HG02943 (cell line): ENCODE measurements at regions not wholly inside any gene's neighbourhood (a gene's known extent, or its start where the extent isn't known, plus 50 kb on each side); places are given as distances from the start of the nearest gene placed in this dataset.

Experiments
- ATAC-seq: cut with Tn5 transposase; IDR thresholded peaks from one replicate; pipeline ENCODE4 v1.9.1; 2021; ENCODE audit warnings: mild to moderate bottlenecking, low read depth, moderate library complexity; ENCODE audit not compliant: unreplicated experiment

DNA sequence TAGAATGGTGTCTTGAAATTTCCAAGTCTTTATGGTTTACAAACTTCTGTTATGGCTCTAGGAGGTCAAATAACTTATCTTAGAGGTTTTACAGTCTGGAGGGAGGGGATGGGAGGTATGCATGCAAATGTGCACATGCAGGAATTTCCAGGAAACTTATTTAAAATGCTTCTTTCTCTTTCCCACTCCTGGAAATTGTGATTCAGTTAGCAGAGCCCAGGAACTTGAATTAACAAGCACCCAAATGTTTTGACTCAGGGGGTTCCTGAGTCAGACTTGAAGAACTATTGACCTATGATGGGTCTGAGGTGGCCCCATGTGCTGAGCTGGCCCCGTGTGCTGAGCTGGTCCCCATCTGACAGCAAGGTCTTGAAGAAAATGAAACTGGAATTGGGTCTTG is 669.4 kb downstream of the INHBA start:
- ATAC-seq = no peak

DNA sequence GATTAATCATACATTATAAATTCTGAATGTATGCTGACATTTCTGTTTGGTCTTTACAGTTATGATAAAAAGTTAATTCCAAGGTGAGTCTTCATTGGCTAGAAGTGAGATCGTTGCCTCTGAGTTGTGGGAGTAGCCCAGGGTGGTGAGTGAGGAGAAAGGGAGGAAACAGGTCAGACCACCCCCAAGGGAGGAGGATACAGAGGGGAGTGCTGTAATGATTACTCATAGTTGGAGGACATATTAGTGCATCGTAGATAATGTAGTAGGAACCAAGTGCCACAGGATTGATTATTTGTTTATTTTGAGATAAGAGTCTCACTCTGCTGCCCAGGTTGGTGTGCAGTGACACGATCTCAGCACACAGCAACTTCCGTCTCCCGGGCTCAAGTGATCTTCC is 672.2 kb downstream of the INHBA start:
- no peak for ATAC-seq

DNA sequence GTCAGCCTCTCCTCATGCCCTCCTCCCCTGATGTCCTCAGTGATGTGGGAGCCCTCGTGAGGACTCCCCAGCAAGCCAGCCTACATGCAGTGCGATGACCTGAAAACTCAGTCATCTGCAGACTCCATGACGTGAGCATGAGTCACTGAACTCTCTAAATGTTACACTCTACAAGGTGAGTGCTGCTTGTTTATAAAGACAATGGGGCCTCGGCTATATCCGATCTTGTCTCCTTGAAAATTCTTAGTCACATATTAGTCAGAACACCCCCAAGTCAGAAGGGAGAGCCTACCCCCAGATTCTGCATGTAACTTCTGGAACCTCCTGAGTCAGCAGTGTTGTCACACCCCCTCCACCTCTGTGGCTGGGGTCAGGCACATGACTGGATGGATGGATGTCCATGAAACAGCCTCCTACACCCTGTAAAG is 673.8 kb downstream of the INHBA start:
- ATAC-seq = no peak

DNA sequence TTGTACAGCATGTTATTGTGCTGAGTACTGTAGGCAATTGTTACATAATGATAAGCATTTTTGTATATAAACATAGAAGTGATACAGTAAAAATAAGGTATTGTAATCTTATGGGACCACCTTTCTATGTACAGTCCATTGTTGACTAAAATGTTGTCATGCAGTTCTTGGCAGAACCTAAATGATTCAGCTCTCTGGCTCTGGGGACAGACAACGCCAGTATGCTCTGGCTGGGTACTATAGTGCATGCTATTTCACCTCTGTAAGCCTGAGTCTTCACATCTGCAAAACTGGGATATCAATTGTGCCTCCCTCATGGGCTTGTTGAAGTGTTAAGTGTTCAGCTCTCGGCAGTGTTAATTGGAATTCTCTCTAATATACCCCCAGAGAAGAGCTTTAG is 674.3 kb downstream of the INHBA start:
- ATAC-seq = no peak

DNA sequence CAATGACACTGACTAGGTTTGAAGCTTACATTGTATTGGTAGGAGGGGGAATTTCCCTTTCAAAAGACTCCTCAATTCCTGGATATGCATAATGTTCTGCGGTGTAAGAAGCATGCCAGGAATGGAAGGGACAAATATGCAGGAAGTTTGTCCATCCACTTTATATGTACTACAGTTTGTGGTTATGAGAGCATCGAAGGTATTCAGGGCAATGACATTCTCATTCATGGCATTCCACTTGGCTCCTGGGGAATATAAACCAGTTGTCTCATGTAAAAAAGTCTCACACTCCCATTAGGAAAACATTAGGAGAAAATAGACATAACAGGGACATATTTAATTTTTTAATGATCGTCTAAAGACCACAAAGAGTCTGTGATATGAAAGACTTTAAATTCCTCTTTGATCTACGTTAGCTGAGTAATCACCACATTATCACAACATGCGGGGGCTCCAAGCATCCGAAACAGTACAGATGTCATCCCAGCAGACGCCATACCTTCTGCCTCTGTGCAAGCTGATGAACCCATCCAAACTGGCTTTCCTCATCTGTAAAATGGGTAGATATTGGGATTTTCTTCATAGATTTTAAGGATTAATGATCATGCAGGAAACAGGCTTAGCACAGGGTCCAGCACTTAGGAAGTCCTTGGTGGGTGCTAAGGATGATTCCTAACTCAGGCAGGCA is 675.3 kb downstream of the INHBA start:
- ATAC-seq = no peak

DNA sequence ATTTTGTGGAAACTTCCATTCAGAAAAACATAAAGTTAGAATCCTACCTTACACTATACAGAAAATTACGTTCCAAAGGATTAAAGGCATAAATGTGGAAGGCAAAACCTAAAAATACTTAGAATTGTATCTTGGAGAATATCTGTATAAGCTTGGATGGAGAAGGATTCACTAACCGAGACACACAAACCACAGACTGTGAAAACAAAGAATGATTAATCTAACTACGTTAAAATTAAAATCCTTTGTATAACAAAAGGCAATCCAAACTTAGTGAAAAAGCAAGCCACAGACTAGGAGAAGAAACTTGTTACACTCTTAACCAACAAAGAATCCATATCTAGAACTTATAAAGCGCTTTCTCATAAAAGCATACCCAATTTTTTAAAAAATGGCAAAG is 678.8 kb downstream of the INHBA start:
- no peak for ATAC-seq

DNA sequence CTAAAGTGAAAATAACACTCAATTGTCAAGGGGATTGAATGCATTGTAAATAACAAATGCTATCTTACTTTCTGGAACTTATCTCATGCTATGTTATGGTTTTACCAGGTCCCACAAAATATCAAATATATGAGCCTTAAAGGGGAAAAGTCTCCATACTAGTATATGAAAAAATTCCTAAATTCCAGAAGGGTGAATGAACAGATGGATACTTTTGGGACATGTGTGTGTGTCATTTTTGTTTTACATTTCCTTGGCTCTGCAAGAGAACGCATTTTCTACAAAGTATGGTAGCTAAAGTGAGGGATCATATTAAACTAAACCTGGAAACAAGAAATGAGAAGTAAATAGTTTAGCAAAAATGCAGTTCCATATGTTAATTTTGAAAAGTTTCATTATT is 682.8 kb downstream of the INHBA start:
- no peak for ATAC-seq

DNA sequence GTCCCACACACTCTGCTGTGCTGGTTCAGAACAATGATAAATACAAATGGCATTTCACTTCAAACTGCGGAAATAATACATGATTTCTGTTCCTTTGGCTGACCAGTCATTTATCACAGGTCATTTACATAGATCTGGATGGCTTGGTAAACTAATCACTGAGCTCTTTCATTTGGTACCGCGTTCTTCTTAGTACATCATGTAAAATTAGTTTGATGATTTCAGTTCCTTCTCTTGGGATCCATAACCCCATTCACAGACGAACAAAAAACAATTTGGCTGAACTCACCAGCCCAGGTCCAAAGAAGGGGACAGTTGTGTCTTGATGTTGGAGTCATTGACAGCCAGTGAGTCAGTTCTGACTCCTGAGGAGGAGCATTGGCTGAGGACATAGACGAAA is 689.8 kb downstream of the INHBA start:
- no peak for ATAC-seq

DNA sequence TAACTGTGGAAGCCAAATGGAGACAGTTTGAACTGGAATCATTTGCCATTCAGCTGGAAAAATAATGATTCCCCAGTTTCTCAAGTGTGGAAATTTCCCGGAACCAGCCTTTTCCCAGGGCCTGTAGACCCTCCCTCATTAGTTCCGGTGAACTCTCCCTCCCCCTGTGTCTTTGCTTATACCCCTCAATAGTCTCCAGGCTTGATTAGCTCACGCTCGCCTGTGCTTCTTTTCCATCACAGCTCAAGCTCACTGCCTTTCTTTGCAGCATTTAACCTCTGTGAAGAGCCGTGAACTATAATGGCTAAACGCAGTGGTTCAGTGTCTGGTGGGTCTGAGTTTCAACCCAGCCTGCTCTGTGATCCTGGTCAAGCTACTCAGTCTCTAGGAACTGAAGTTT is 690.8 kb downstream of the INHBA start:
- no peak for ATAC-seq

DNA sequence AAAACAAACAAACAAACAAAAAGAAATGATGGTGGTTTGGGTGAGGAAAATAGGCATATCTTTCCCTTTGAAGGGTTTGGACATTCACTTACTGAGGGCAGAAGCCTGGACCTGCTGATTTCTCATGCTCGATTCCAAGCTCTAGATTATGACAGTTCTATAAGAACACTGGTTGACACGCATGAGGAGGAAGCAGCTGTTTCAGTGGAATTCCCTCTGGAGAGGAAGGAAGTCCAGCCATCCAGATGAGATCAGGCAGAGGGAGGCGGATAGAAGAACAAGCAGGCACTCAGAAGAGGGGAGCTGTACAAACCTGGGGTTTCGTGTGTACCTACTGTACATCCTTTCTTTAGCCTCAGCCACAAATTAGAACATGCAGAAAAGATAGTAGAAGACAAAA is 691.9 kb downstream of the INHBA start:
- no peak for ATAC-seq

DNA sequence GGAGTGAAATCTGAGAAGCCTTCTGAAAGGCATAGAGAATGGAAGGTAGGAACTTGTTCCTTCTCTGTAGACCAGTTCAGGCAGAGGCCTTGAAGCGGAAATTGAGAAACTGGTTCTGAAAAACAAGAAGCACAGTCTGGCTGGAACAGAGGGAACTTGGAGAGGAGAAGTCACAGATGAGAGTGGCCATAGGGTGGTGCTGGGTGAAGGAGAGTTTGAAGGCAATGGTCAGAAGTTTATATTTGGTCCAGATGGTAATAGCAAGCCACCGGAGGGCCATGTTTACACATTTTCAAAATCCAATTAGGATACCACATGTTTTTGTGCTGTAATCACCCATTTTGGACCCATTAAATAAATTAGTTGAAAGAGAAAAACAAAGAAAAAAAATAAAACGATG is 692.5 kb downstream of the INHBA start:
- ATAC-seq = no peak

DNA sequence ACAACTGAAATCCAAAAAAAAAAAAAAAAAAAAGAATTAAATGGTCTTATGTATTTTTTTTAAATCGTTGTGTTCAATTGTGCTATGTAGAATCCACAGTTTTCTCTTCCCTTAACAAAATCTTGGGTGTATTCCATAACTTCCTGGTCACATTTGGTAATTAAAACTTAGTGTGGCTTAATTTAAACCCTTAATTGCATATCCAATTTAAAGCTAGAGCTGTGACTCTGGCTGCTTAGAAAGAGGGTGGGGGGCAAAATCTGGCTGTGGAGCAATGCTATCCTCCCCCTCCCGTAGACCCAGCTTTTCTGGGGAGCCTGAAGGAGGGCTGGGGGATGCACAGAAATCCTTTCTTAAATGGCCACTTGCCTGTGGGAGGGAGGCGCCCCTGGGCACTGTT is 695.1 kb downstream of the INHBA start:
- no peak for ATAC-seq

DNA sequence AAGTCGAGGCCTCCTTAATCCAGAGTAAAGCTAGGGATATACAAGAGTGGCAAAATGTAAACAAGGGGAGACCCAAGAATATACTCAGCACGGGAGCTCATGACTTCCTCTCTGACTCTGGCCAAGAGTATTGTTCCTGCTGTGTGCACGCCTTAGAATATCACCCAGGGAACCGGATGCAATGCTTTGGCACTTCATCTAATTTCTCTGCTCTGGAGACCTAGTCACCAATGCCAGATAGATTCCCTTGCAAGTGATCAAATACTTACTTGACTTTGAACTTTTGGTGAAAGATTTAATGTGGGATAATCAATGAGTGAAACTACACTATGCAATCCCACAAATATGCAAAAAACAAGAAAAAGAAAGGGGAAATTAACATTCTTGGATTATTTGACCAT is 695.5 kb downstream of the INHBA start:
- no peak for ATAC-seq

DNA sequence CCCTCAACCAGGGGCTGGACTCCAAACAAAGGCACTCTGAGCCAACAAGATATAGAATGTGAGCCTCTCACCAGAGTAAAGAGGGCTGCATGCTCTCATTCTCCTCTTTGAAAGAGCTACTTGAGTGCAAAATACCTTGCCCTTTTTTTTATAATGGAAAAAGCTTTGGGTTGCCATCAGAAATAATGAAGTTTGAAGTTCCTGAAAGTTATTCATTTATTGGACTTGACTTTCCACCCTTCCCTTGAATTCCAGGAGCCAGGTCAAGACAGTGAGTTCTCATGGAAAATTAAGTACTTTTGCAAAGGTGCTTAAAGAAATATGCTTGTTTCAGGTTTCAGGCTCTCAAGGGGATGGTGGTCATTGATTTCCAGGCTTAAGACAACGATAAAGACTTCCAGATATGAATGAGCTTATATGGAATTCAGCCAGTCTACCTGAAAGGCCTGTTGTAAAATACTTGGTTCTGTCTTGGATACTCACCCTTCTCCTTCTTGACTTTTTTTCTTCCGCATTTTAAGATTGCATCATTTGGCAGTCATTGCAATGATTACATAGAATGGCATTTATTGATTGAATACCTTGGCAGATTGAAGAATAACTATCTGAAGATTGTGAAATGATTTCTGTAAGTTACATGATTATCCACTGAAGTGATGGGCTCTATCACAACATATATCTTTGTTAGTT is 696.4 kb downstream of the INHBA start:
- no peak for ATAC-seq

DNA sequence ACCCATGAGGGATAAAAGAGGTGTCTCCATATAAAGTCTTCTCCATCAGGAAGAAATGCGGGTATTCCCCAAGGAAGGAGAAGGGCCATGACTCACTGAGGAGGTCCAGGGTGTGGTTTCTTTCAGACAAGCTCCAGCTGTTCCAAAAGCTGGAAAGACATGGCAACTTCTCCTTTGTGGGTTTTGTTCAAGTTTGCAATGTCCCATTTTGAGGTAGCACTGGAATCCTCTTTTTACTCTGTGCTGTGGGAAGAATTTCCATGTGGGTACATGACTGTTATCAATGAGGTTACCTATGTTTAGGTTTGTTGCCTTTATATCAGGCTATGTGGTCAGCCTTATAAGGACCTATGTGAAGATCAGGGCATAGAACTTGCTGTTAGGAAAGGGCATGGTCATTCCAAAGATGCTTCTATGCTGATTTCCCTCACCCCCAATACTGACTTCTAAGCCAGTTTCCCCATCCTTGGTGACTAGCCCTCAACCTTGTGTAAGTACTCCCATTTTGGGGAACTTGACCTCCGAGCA is 697.5 kb downstream of the INHBA start:
- ATAC-seq = no peak

DNA sequence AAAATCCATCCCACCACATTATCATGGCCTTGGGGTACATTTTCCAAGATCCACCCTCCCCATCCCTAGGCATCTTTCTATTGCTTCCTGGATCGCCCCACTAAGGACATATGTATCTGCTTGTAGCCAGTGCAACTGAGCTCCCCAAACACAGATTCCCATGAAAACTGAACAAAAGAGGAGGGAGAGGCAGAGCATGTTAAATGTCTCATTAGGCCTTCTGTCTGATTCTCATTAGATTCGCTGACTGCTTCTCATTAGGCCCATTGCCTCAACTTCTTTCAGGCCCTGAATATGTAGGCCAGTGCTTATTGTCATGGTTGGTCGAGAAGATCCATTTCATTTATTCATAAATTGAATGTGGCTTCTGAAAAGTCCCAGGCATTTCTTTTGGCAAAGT is 698.9 kb downstream of the INHBA start:
- no peak for ATAC-seq

DNA sequence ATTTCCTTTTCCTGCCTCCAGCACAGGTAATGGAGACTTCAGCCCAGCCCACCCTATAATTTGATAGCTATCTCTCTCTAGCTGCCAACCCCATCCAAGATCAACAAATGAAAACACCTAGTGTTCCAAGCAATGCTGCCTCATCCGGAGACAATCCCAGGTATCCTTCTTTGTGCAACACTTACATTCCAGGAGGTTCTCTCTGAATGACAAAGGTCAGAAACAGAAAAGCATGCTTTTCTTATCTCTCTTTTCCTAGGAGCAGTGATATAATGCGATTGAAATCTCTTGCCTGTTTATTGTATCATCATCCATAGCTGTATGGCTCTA is 699.3 kb downstream of the INHBA start:
- ATAC-seq = no peak

DNA sequence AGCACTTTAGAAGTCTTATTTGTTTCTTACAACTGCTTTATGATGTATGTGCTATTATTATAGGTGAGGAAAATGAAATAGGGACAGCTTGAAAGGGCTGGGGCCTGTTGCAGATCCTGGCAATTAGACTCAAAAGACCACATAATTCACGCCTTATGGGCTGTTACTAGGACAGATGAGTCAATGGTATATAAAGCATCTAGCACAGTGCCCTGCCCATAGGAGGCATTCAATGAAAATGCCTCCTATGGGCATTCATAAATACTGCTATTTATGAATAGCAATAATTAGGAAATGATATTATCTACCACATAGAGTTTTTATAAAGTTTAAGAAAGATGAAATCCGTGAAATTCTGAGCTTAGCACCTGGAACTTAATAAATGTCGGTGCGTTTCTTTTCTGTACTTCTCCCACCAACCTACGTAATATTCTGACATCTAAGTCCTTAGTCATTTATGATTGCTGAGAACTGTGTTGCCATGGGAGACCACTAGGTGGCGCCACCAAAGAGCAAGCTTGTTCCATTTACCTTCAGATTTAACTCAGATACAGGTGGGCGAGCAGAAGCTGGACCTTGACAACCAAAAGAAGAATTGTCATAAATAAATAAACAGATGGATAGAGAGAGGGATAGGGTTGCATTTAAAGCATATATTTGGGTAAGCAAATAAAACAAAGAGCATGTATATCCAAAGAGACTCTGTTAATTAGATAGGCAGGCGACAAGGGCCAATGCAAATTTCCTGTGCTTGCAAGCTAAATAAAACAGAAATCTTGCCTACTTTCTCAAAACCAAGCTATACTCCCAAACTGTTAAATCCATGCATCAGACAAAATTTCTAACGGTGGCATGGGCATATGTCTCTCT is 699.9 kb downstream of the INHBA start:
- no peak for ATAC-seq

DNA sequence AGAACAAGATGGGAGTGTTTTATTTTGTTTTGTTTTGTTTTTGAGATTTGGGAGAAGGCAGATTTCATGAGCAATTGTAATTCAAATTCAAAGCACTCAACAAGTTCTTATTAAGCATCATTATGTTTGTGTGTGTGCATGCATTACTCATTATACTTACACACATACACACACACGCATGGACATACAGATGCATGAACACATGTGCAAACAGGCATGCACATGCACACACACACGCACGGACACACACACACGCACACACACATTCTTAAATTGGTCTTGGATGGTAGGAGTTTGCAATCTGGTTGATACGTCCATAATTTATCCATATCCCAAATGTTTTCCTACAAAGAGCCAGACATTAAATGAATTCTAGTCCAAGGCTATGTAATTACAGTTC is 702.8 kb downstream of the INHBA start:
- no peak for ATAC-seq

DNA sequence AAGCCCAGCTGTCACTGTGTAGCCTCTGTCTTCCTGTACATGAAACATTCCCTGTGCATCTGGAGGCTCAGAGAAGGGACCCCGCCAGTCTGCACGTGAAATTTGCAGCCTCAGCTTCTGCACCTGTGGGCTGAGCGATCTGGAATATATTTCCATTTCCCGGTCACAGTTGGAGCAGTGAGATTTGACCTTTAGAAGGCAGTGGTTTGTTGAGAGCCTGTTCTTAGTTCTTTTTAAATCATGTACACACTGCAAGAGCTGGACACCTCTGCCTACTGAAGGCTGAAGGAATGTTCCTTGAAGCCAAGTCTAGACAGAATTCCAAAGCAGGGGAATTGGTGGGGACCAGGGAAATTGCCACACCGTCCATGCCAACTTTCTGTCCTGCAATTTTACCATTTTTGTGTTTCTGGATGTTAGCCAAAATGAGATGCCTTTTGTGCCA is 706.6 kb downstream of the INHBA start:
- ATAC-seq = no peak

DNA sequence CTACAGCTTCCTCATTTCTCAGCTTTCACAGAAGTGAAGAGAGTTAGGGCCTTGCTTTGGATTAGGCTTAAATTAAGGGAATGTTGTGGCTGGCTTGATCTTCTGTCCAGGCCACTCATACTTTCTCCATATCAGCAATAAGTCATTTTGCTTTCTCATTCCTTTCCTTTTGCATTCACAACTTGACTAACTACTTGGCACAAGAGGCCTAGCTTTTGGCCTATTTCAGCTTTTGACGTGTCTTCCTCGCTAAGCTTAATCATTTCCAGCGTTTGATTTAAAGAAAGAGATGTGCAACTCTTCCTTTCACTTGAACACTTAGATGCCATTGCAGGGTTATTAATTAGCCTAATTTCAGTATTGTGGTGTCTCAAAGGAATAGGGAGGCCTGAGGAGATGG is 712.0 kb downstream of the INHBA start:
- ATAC-seq = no peak
